IMR-90 (cell line): ENCODE measurements at regions not wholly inside any gene's neighbourhood (a gene's known extent, or its start where the extent isn't known, plus 50 kb on each side); places are given as distances from the start of the nearest gene placed in this dataset.

Source experiments
- ATAC-seq: fragments of 200-7000 bp; cut with Tn5 transposase; 2 replicates; pipeline ENCODE4 v1.9.1; 2020; ENCODE audit warnings: low read depth, mild to moderate bottlenecking, moderate library complexity
- BruUV-seq: library from RNA; stranded (reverse); fragments of 400-500 nt; replicated peaks from 2 replicates; lab custom pipeline; 2021; lab: Mats Ljungman, UMichigan
- CTCF ChIA-PET: fragments of 300-600 bp; formaldehyde crosslinking; extraction: SDS; loops from one replicate; lab custom pipeline; 2021; ENCODE audit warnings: antibody characterized with exemption; lab: Yijun Ruan, JAX
- POLR2A ChIA-PET: fragments of 300-600 bp; sonication (Branson Sonifier 250); formaldehyde crosslinking; loops from one replicate; lab custom pipeline; 2022; ENCODE audit warnings: antibody characterized with exemption; ENCODE audit not compliant: unreplicated experiment; lab: Charles Lee
- DNase-seq: peaks from one replicate; pipeline ENCODE4 v3.0.0; 2013
- H2AFZ ChIP-seq: replicated peaks from 2 replicates; pipeline ENCODE3; 2013; ENCODE audit warnings: low read length, mild to moderate bottlenecking; ENCODE audit not compliant: poor library complexity
- H2AK5ac ChIP-seq: 2 replicates; pipeline ENCODE4 v1.6.1; 2013; ENCODE audit warnings: low read depth, low read length, inconsistent platforms
- H2AK9ac ChIP-seq: replicated peaks from 2 replicates; pipeline ENCODE3; 2013; ENCODE audit warnings: mild to moderate bottlenecking, low read depth, low read length, moderate library complexity; ENCODE audit not compliant: poor library complexity
- H2BK120ac ChIP-seq: 2 replicates; pipeline ENCODE4 v1.6.1; 2013; ENCODE audit warnings: low read depth, low read length, inconsistent platforms
- H2BK15ac ChIP-seq: 3 replicates; pipeline ENCODE4 v1.6.1; 2013; ENCODE audit warnings: low read depth, low read length, inconsistent platforms
- H2BK20ac ChIP-seq: 2 replicates; pipeline ENCODE4 v1.6.1; 2013; ENCODE audit warnings: low read depth, mild to moderate bottlenecking, inconsistent platforms, low read length, moderate library complexity
- H2BK5ac ChIP-seq: 2 replicates; pipeline ENCODE4 v1.6.1; 2013; ENCODE audit warnings: mild to moderate bottlenecking, low read depth, low read length, inconsistent platforms; ENCODE audit not compliant: poor library complexity, severe bottlenecking
- H3K14ac ChIP-seq: replicated peaks from 2 replicates; pipeline ENCODE4 v1.6.1; 2013; ENCODE audit warnings: low read depth, low read length, inconsistent platforms
- H3K18ac ChIP-seq: 2 replicates; pipeline ENCODE4 v1.6.1; 2013; ENCODE audit warnings: low read depth, low read length, control low read depth
- H3K23ac ChIP-seq: 2 replicates; pipeline ENCODE4 v1.6.1; 2013; ENCODE audit warnings: low read depth, low read length, inconsistent platforms
- H3K27ac ChIP-seq: 2 replicates; pipeline ENCODE4 v1.5.1; 2013; ENCODE audit warnings: mild to moderate bottlenecking, control low read depth, low read length; ENCODE audit not compliant: insufficient read depth
- H3K27me3 ChIP-seq: 2 replicates; pipeline ENCODE4 v1.6.1; 2013; ENCODE audit warnings: low read length; ENCODE audit not compliant: control insufficient read depth, insufficient read depth
- H3K36me3 ChIP-seq: 2 replicates; pipeline ENCODE4 v1.6.1; 2013; ENCODE audit warnings: low read length, mixed read lengths; ENCODE audit not compliant: control insufficient read depth, insufficient read depth
- H3K4ac ChIP-seq: 2 replicates; pipeline ENCODE4 v1.6.1; 2013; ENCODE audit warnings: low read depth, low read length, inconsistent platforms
- H3K4me1 ChIP-seq: 2 replicates; pipeline ENCODE4 v1.6.1; 2013; ENCODE audit warnings: low read length, mixed read lengths; ENCODE audit not compliant: control insufficient read depth, insufficient read depth
- H3K4me2 ChIP-seq: 2 replicates; pipeline ENCODE4 v1.6.1; 2013; ENCODE audit warnings: low read depth, mild to moderate bottlenecking, control low read depth, low read length, moderate library complexity
- H3K4me3 ChIP-seq: 2 replicates; pipeline ENCODE4 v1.5.1; 2013; ENCODE audit warnings: low read depth, mild to moderate bottlenecking, control low read depth, low read length, moderate library complexity; ENCODE audit not compliant: insufficient read depth
- H3K56ac ChIP-seq: 2 replicates; pipeline ENCODE4 v1.6.1; 2013; ENCODE audit warnings: low read length, inconsistent platforms; ENCODE audit not compliant: insufficient read depth; ENCODE audit errors: extremely low read depth
- H3K79me1 ChIP-seq, 2 experiments: 2 replicates each; pipeline ENCODE4 v1.6.1; 2013; ENCODE audit warnings: low read length in 2 of 2, inconsistent platforms in 1 of 2, low read depth in 1 of 2
- H3K9ac ChIP-seq: 2 replicates; pipeline ENCODE4 v1.6.1; 2013; ENCODE audit warnings: low read depth, low read length, control low read depth
- H3K9me1 ChIP-seq: 2 replicates; pipeline ENCODE4 v1.6.1; 2013; ENCODE audit warnings: low read length, inconsistent platforms; ENCODE audit not compliant: insufficient read depth
- H3K9me3 ChIP-seq: 2 replicates; pipeline ENCODE4 v1.6.1; 2013; ENCODE audit warnings: low read length; ENCODE audit not compliant: control insufficient read depth, insufficient read depth
- H4K20me1 ChIP-seq: 2 replicates; pipeline ENCODE4 v1.6.1; 2013; ENCODE audit warnings: low read length, inconsistent platforms; ENCODE audit not compliant: insufficient read depth
- H4K5ac ChIP-seq: 2 replicates; pipeline ENCODE4 v1.6.1; 2013; ENCODE audit warnings: mild to moderate bottlenecking, low read depth, low read length, control low read depth
- H4K8ac ChIP-seq, 2 experiments: 2 replicates each; pipeline ENCODE4 v1.6.1; 2013; ENCODE audit warnings: low read depth in 2 of 2, low read length in 2 of 2, control low read depth in 1 of 2, inconsistent platforms in 1 of 2
- H4K91ac ChIP-seq: 2 replicates; pipeline ENCODE4 v1.6.1; 2013; ENCODE audit warnings: low read depth, low read length, inconsistent platforms; ENCODE audit not compliant: insufficient read depth
- BHLHE40 ChIP-seq: fragments of 150-350 bp; IDR thresholded peaks from 2 replicates; pipeline ENCODE4 v1.6.1; 2016; ENCODE audit warnings: mild to moderate bottlenecking, low read depth, low read length
- CEBPB ChIP-seq: IDR thresholded peaks from 2 replicates; pipeline ENCODE4 v1.6.1; 2012; ENCODE audit warnings: low read depth, low read length, improper control_type of control experiment
- FOS ChIP-seq: fragments of 150-350 bp; IDR thresholded peaks from 2 replicates; pipeline ENCODE4 v1.6.1; 2016; ENCODE audit warnings: low read depth, low read length
- MAFK ChIP-seq: IDR thresholded peaks from 2 replicates; pipeline ENCODE4 v1.6.1; 2012; ENCODE audit warnings: low read depth, low read length, improper control_type of control experiment
- MAZ ChIP-seq: IDR thresholded peaks from 2 replicates; pipeline ENCODE4 v1.6.1; 2012; ENCODE audit warnings: low read depth, mild to moderate bottlenecking, low read length, improper control_type of control experiment, moderate library complexity, borderline replicate concordance
- POLR2A ChIP-seq: IDR thresholded peaks from 2 replicates; pipeline ENCODE4 v1.6.1; 2012; ENCODE audit warnings: mild to moderate bottlenecking, low read depth, low read length
- RAD21 ChIP-seq: IDR thresholded peaks from 2 replicates; pipeline ENCODE4 v1.6.1; 2012; ENCODE audit warnings: low read length, improper control_type of control experiment
- RCOR1 ChIP-seq: IDR thresholded peaks from 2 replicates; pipeline ENCODE4 v1.6.1; 2012; ENCODE audit warnings: mild to moderate bottlenecking, low read length, improper control_type of control experiment; ENCODE audit not compliant: insufficient replicate concordance
- SMC3 ChIP-seq: fragments of 150-350 bp; IDR thresholded peaks from 2 replicates; pipeline ENCODE4 v1.6.1; 2016; ENCODE audit warnings: low read depth, mild to moderate bottlenecking, antibody characterized with exemption, low read length, moderate library complexity
- WGBS, 2 experiments: methylation state at CpG; one replicate each; pipeline versions ENCODE4 v1.1.5 to v1.1.7; 2013; ENCODE audit warnings: missing lambda C conversion rate in 2 of 2; ENCODE audit not compliant: insufficient read length in 1 of 2; ENCODE audit errors: extremely low coverage in 2 of 2; 5-methylcytosine and 5-hydroxymethylcytosine counted together
- dilution Hi-C: fragments of 300-500 bp; cut with HindIII; formaldehyde crosslinking; loops from one replicate; pipeline ENCODE4 v1.14.3; 2018; ENCODE audit warnings: low sequenced_read_pairs; ENCODE audit not compliant: unreplicated experiment
- in situ Hi-C: fragments of 300-500 bp; cut with MboI; formaldehyde crosslinking; loops from 3 replicates; pipeline ENCODE4 v1.14.3; 2019; ENCODE audit warnings: low sequenced_read_pairs, inconsistent platforms, mixed read lengths
- intact Hi-C: fragments of 100-400 bp; cut with micrococcal nuclease; formaldehyde crosslinking; loops from 2 replicates; pipeline ENCODE4 v1.10.0; 2022
- TF ChIP-seq, protein P1 (sequence below): conservative IDR thresholded peaks from 2 replicates; pipeline ENCODE4 v1.5.1; 2012; ENCODE audit warnings: mild to moderate bottlenecking, low read depth, low read length, improper control_type of control experiment
- TF ChIP-seq, protein P2 (sequence below): fragments of 150-350 bp; IDR thresholded peaks from 2 replicates; pipeline ENCODE4 v1.6.1; 2017; ENCODE audit warnings: mild to moderate bottlenecking, antibody characterized with exemption, low read length, low read depth

DNA sequence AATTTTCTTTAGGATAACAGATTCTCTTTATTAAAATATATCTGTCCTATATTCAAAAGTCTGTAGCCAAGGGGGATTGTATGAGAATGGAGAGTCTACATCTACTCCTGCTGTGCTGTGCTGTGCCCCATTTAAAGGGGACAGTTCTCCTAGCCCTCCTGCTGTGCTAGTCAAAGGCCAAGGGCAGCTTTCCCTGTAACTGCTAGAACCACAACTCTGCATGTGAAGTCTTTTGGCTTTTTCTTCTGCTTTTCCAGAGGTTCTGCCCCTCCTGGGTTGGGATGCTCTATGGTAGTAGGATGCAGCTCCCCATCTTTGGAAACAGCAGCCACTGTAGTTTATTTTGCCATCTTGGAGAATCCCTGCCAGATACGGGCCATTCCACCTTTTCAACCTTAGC lies 197.5 kb upstream of the JUN start:
- WGBS, 2 experiments = no CpG with 5 or more reads among the region's 1 CpG
- no peak overlapping the region for H4K91ac ChIP-seq
- no peak overlapping the region for H3K18ac ChIP-seq
- H3K14ac ChIP-seq = no peak overlapping the region
- H3K9ac ChIP-seq = no peak overlapping the region
- no peak overlapping the region for H4K5ac ChIP-seq
- no peaks in the 10 kb centered on the region; the same call in 1 of the 2 replicates for H3K27me3 ChIP-seq
- no peak overlapping the region for H2AK9ac ChIP-seq
- ChIA-PET CTCF (no interaction called here), POLR2A (no interaction called here)
- no peak overlapping the region for H2BK20ac ChIP-seq
- no peaks in the 10 kb centered on the region for H3K36me3 ChIP-seq
- H4K8ac ChIP-seq = no peak overlapping the region
- H2BK15ac ChIP-seq = no peak overlapping the region
- H3K9me3 ChIP-seq = no peaks in the 10 kb centered on the region
- H3K79me1 ChIP-seq = no peaks in the 10 kb centered on the region
- intact Hi-C loops = loop anchor here (5.0 kb wide), 1 partner anchor 64 kb away; no protein-coding TSS in a partner anchor
- no TSS peak for BruUV-seq
- no peaks in the 10 kb centered on the region for H3K9me1 ChIP-seq
- no peak overlapping the region for H2BK120ac ChIP-seq
- H3K56ac ChIP-seq = no peak overlapping the region
- dilution Hi-C loops = no loop called here
- peaks cover 6% of the 10 kb centered on the region; the same call in 1 of the 2 replicates for H3K4me1 ChIP-seq
- H2BK5ac ChIP-seq = no peak overlapping the region
- H3K4ac ChIP-seq = no peak overlapping the region
- TF ChIP-seq RAD21 = no peak
- no peak for TF ChIP-seq BHLHE40
- TF ChIP-seq, protein P1, sequence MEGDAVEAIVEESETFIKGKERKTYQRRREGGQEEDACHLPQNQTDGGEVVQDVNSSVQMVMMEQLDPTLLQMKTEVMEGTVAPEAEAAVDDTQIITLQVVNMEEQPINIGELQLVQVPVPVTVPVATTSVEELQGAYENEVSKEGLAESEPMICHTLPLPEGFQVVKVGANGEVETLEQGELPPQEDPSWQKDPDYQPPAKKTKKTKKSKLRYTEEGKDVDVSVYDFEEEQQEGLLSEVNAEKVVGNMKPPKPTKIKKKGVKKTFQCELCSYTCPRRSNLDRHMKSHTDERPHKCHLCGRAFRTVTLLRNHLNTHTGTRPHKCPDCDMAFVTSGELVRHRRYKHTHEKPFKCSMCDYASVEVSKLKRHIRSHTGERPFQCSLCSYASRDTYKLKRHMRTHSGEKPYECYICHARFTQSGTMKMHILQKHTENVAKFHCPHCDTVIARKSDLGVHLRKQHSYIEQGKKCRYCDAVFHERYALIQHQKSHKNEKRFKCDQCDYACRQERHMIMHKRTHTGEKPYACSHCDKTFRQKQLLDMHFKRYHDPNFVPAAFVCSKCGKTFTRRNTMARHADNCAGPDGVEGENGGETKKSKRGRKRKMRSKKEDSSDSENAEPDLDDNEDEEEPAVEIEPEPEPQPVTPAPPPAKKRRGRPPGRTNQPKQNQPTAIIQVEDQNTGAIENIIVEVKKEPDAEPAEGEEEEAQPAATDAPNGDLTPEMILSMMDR = no peak
- TF ChIP-seq RCOR1 = no peak
- no peak for TF ChIP-seq SMC3
- no peak for TF ChIP-seq MAFK
- TF ChIP-seq CEBPB = no peak
- TF ChIP-seq MAZ = no peak
- TF ChIP-seq, protein P2, sequence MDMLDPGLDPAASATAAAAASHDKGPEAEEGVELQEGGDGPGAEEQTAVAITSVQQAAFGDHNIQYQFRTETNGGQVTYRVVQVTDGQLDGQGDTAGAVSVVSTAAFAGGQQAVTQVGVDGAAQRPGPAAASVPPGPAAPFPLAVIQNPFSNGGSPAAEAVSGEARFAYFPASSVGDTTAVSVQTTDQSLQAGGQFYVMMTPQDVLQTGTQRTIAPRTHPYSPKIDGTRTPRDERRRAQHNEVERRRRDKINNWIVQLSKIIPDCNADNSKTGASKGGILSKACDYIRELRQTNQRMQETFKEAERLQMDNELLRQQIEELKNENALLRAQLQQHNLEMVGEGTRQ = no peak
- no peak for TF ChIP-seq POLR2A
- no peak for TF ChIP-seq FOS
- DNase-seq (no peak), ATAC-seq (no peak)
- no peak overlapping the region for H3K23ac ChIP-seq
- no peak overlapping the region for H2AK5ac ChIP-seq
- no peak overlapping the region for H3K4me3 ChIP-seq
- no peak overlapping the region for H3K27ac ChIP-seq
- H2AFZ ChIP-seq = no peak overlapping the region
- in situ Hi-C loops = no loop called here
- no peaks in the 10 kb centered on the region for H4K20me1 ChIP-seq
- H3K4me2 ChIP-seq = no peak overlapping the region
